Esophagus squamous epithelium (tissue), 4 donors: ENCODE measurements at regions not wholly inside any gene's neighbourhood (a gene's known extent, or its start where the extent isn't known, plus 50 kb on each side); places are given as distances from the start of the nearest gene placed in this dataset.

Experiments used
- CTCF ChIP-seq, 6 experiments: fragments of 450-650 bp in 4 of 6; fragments of 200-600 bp in 2 of 6; sonication (generic) in 2 of 6; IDR thresholded peaks; one replicate each; pipeline ENCODE4 v1.5.1; 2016 to 2019; ENCODE audit warnings: antibody characterized with exemption in 6 of 6, mild to moderate bottlenecking in 4 of 6, moderate library complexity in 4 of 6
- POLR2A ChIP-seq, 4 donors: fragments of 450-650 bp; IDR thresholded peaks; one replicate each; pipeline ENCODE4 v1.6.1; 2017; ENCODE audit warnings: antibody characterized with exemption in 4 of 4, mild to moderate bottlenecking in 4 of 4, moderate library complexity in 3 of 4

- TF ChIP-seq POLR2A (IDR thresholded peaks at IDR 0.05) (no peak), CTCF (IDR thresholded peaks at IDR 0.05) (no peak)
Observed at GRCh38 chrX:56343664-56344063, 111.5 kb downstream of the KLF8 start.
